ENCODE measurements at regions not wholly inside any gene's neighbourhood (a gene's known extent, or its start where the extent isn't known, plus 50 kb on each side); places are given as distances from the start of the nearest gene placed in this dataset.
"Not testable (repeated sequence)": the region's sequence is repeated elsewhere in the genome, so short reads cannot be mapped to it uniquely, and the experiment has no call there.

GRCh38 chr18:42530276-42530675, 575.2 kb downstream of the PIK3C3 start:
- no peak for DNase-seq (ENCODE audit: extremely low read depth in 1 of 2, low read depth in 1 of 2)

- DNase-seq (ENCODE audit: extremely low read depth in 1 of 2, low read depth in 1 of 2): no peak
Measured at GRCh38 chr18:42532119-42532518, 577.1 kb downstream of the PIK3C3 start.

- no peak for DNase-seq (ENCODE audit: extremely low read depth in 1 of 2, low read depth in 1 of 2)
Measured at GRCh38 chr18:42533009-42533575, 578.1 kb downstream of the PIK3C3 start.

- DNase-seq (ENCODE audit: extremely low read depth in 1 of 2, low read depth in 1 of 2): no peak
Measured at GRCh38 chr18:42533616-42534015, 578.6 kb downstream of the PIK3C3 start.

GRCh38 chr18:42534313-42534712, 579.3 kb downstream of the PIK3C3 start:
- no peak for DNase-seq (ENCODE audit: extremely low read depth in 1 of 2, low read depth in 1 of 2)

- DNase-seq (ENCODE audit: extremely low read depth in 1 of 2, low read depth in 1 of 2): no peak
Measured at GRCh38 chr18:42536442-42536841, 579.0 kb downstream of the RIT2 start.

- DNase-seq (ENCODE audit: extremely low read depth in 1 of 2, low read depth in 1 of 2): no peak
Measured at GRCh38 chr18:42537291-42537690, 578.2 kb downstream of the RIT2 start.

- no peak for DNase-seq (ENCODE audit: extremely low read depth in 1 of 2, low read depth in 1 of 2)
Measured at GRCh38 chr18:42544901-42545300, 570.6 kb downstream of the RIT2 start.

- DNase-seq (ENCODE audit: extremely low read depth in 1 of 2, low read depth in 1 of 2): no peak
Measured at GRCh38 chr18:42545825-42546224, 569.7 kb downstream of the RIT2 start.

GRCh38 chr18:42548493-42548892, 567.0 kb downstream of the RIT2 start:
- no peak for DNase-seq (ENCODE audit: extremely low read depth in 1 of 2, low read depth in 1 of 2)

- DNase-seq (ENCODE audit: extremely low read depth in 1 of 2, low read depth in 1 of 2): no peak
Measured at GRCh38 chr18:42549596-42549995, 565.9 kb downstream of the RIT2 start.

- not testable (repeated sequence) for DNase-seq (ENCODE audit: extremely low read depth in 1 of 2, low read depth in 1 of 2)
Measured at GRCh38 chr18:42552559-42552958, 562.9 kb downstream of the RIT2 start.

GRCh38 chr18:42559069-42559690, 556.3 kb downstream of the RIT2 start:
- DNase-seq (ENCODE audit: extremely low read depth in 1 of 2, low read depth in 1 of 2): no peak

- DNase-seq (ENCODE audit: extremely low read depth in 1 of 2, low read depth in 1 of 2): no peak
Measured at GRCh38 chr18:42561521-42561920, 554.0 kb downstream of the RIT2 start.

GRCh38 chr18:42563995-42564394, 551.5 kb downstream of the RIT2 start:
- no peak for DNase-seq (ENCODE audit: extremely low read depth in 1 of 2, low read depth in 1 of 2)

GRCh38 chr18:42564761-42565160, 550.7 kb downstream of the RIT2 start:
- no peak for DNase-seq (ENCODE audit: extremely low read depth in 1 of 2, low read depth in 1 of 2)

- DNase-seq (ENCODE audit: extremely low read depth in 1 of 2, low read depth in 1 of 2): no peak
Measured at GRCh38 chr18:42568773-42569172, 546.7 kb downstream of the RIT2 start.

GRCh38 chr18:42574871-42575270, 540.6 kb downstream of the RIT2 start:
- no peak for DNase-seq (ENCODE audit: extremely low read depth in 1 of 2, low read depth in 1 of 2)

- DNase-seq (ENCODE audit: extremely low read depth in 1 of 2, low read depth in 1 of 2): no peak
Measured at GRCh38 chr18:42576124-42576523, 539.4 kb downstream of the RIT2 start.

- no peak for DNase-seq (ENCODE audit: extremely low read depth in 1 of 2, low read depth in 1 of 2)
Measured at GRCh38 chr18:42578792-42579191, 536.7 kb downstream of the RIT2 start.

- no peak for DNase-seq (ENCODE audit: extremely low read depth in 1 of 2, low read depth in 1 of 2)
Measured at GRCh38 chr18:42582266-42582665, 533.2 kb downstream of the RIT2 start.

GRCh38 chr18:42583283-42583731, 532.2 kb downstream of the RIT2 start:
- no peak for DNase-seq (ENCODE audit: extremely low read depth in 1 of 2, low read depth in 1 of 2)

GRCh38 chr18:42586601-42587000, 528.9 kb downstream of the RIT2 start:
- DNase-seq (ENCODE audit: extremely low read depth in 1 of 2, low read depth in 1 of 2): no peak
